ENCODE measurements at regions not wholly inside any gene's neighbourhood (a gene's known extent, or its start where the extent isn't known, plus 50 kb on each side); places are given as distances from the start of the nearest gene placed in this dataset.
"Not testable (repeated sequence)": the region's sequence is repeated elsewhere in the genome, so short reads cannot be mapped to it uniquely, and the experiment has no call there.

DNA sequence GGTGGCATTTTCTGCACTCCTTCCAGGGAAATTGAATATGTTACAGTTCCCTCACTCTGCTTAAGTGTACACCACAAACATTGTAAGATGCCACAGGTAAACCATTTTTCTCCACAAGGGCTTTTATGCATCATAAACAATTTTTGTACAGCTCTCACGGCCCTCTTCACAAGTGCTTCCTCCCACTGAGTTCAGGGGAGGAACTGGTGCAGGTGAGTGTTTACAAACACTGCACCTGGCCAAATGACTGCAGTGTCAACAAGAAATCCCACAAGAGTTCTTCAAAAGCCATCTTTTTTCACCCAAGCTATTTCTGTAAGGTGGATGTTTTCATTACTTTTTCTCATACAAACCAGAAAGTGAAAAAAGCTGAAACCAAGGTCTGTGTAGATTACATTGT, 973.2 kb downstream of the AACS start:
- no peak for DNase-seq

DNA sequence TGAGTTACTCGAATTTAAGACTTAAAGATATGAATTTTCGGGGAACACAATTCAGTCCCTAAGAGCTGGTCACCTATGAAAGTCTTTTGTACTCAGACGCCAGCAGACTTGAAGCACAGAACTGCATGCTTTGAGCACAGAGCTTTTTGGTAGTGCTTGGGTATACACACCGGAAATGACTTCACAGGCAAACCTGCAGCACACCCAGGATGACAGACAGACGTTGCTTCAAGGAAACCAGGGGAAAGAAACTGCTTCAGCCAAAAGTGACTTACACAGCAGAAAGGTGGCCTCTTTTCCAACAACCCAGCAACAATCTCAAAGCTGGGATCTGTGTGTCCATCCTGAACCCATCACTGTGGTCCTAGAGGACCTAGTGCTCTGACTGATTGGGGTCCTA, 975.1 kb downstream of the AACS start:
- no peak for DNase-seq

- no peak for DNase-seq
Measured at GRCh38 chr12:126042286-126042685, 977.1 kb downstream of the AACS start.

DNA sequence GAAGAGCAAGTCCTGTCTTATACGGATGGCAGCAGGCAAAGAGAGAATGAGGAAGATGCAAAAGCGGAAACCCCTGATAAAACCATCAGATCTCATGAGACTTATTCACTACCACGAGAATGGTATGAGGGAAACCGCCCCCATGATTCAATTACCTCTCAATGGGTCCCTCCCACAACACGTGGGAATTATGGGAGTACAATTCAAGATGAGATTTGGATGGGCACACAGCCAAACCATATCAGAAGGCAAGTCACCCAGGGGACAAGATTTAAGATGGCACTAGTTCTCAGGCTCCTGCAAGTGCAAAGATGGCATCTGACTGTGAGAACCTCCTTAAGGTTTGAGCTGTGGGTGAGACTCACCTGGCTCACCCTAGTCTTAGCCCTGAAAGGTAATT, 984.3 kb downstream of the AACS start:
- not testable (repeated sequence) for DNase-seq

DNA sequence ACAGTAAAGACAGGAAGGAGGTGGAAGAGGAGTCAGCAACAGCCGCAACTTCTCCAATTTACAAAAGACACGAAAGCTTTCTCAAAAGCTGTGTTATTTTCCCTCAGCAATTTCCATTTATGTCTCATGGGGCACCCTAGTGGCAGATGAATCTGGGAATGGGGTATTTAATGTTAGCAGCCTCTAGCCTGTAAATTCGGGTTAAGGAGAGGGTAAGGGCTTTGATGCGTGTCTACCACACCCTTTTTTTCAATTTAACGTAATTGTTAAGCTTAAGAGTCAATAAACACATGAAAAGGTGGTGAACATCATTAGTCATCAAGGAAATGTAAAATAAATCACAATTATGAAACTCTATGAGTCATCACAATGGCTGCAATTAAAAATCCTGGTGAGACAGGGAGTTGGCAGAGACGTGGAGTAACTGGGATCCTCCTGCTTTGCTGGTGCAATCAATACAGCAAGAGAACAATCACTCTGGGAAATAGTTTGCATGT, 986.4 kb downstream of the AACS start:
- DNase-seq = no peak

- no peak for DNase-seq
Measured at GRCh38 chr12:126055521-126055920, 990.3 kb downstream of the AACS start.

DNA sequence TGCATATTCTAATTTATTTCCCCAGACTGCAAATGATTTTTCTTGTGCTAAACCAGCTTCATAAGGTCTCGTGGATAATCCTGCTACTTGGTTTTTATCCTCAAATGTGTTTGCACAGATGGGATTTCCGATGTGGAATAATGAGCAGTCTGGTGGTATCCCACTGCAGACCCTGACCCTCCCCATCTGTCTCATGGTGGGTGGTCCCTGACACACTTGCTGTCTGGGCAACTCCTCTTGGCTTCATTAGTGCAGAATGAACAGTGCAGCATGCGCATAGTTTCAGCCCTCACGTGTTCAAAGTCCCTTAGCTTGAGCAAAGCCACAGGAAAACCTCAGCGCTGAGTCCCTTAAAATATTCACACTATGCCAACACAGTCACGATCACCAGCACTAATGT, 996.5 kb downstream of the AACS start:
- DNase-seq = no peak

DNA sequence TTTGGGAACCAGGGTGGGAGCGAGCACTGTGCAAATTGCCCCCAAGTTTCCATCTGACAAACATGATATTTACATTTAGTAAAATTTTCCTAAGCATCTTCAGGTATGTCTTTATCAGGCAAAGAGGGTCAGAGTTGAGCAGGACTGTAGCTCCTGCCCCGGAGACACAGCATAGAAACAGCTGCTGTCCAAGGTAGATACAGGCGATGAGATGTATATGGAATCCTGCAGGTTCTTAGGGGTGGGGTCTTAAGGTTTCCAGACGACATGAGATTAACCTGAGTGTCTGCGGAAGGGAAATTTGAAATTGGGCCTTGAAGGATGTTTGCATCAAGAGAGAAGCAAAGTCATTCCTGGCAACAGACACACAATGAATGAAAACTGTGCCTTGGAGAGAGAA, 998.8 kb downstream of the AACS start:
- no peak for DNase-seq

DNA sequence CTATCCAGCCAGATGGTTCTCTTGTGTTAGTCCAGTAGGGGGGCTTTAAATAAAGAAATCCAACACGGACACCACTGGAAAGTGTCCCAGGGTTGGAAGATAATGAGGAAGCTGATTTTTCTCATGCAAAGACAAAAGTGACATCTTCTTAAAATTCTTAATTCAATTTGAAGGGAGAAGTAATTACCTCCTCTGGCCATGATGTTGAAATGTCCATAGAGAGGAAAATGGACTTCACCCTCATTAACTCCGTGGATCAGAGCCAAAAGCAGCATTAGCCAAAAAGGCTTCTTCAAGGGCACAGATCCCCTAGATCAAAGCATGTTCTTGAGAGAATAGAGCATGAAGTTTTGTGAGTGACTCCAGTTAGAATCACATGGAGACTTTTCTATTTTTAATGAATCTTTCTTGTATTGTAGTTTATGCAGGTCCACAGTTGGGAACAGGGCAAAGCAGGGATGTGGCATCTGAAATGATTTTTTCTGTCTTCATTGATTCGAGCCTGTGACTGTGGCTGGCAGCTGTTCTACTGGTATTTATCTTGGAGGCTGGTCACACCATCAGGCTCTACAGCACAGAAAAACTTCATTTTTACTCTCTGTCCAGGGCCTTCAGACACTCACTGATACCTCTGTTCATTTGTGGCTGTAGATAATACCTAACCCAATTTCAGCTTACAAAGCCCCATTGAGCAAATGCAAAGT, 1002.5 kb downstream of the AACS start:
- DNase-seq = no peak

- DNase-seq = peak; percentile 4
Measured at GRCh38 chr12:126069549-126070165, 1004.4 kb downstream of the AACS start.

- DNase-seq = no peak
Measured at GRCh38 chr12:126076515-126076914, 1011.3 kb downstream of the AACS start.

DNA sequence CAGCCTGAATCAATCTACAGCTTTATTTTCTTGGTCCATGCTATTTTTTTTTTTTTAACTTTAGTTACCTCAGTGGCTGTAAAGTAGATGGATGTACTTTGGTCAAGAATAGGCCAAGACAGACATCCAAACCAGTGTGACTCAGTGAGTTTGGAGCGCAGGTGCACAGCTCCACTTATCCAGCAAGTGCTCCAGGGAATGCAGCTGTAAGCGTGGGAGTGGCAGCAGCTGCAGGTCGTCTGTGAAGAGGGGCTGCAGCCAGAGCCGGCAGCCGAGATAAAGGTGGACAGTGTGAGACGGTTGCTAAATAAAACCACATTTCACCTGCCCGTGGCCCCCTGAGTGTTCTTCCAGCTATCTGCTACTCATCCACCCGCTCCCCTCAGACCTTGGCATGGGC, 1018.7 kb downstream of the AACS start:
- no peak for DNase-seq

GRCh38 chr12:126084480-126084879, 1019.2 kb downstream of the AACS start:
- no peak for DNase-seq

- no peak for DNase-seq
Measured at GRCh38 chr12:126086242-126086641, 1021.0 kb downstream of the AACS start.

GRCh38 chr12:126087692-126088091, 1022.5 kb downstream of the AACS start:
- no peak for DNase-seq

DNA sequence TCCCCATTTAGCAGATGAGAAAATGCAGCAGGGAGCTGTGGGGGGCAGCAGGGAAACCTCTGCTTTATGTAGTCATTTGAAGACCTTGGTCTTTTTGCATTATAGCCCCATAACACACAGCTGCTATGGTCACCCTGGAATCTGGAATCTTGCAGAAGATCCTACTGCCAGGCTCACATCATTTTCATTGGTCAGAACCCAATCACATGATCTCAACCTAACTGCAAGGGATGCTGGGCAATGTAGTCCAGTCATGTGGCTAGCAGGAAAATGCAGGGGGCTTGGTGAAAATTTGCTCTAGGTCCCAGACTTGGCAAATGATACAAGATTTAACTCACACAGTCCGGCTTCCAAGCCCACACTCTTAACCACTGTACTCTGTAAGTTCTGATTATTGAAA, 1028.7 kb downstream of the AACS start:
- DNase-seq = no peak

GRCh38 chr12:126095748-126096510, 1030.7 kb downstream of the AACS start:
- DNase-seq = no peak

DNA sequence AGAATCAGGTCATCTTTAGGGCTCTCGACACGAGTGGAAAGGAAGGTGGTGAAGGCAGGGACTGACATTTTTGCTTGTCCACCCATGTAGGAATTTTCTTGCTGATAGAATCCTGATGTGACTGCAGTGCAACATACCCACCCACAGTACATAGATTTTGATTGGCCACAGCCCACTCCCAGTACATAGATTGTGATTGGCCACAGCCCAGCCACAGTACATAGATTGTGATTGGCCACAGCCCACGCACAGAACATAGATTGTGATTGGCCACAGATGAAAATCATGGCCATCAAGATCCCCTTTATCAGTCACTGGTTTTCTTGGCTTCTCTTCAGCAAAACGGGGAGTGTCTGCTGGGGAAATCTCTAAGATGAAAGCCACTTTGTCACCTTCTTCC, 1041.5 kb downstream of the AACS start:
- DNase-seq = no peak

- DNase-seq = no peak
Measured at GRCh38 chr12:126107659-126108058, 1042.4 kb downstream of the AACS start.

DNA sequence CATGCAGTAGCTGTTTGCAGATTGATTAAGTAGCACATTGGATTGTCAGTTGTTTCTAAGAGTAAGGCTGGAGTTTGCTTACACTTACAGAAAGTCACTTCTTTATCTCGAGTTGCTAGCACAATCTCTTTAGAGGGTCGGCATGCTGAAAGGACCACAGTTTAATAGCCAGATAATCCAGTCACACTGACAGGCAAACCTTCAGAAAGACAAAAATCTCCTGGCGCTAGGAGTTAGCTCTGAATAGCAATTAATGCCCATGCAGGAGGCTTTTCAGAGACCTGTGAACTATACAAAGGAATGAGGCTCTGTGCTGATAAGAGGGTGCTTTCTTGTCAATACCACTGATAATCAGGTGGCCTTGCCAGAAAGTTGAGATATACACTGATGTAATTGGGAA, 1043.0 kb downstream of the AACS start:
- DNase-seq = no peak

- DNase-seq = no peak
Measured at GRCh38 chr12:126112141-126112540, 1046.9 kb downstream of the AACS start.

DNA sequence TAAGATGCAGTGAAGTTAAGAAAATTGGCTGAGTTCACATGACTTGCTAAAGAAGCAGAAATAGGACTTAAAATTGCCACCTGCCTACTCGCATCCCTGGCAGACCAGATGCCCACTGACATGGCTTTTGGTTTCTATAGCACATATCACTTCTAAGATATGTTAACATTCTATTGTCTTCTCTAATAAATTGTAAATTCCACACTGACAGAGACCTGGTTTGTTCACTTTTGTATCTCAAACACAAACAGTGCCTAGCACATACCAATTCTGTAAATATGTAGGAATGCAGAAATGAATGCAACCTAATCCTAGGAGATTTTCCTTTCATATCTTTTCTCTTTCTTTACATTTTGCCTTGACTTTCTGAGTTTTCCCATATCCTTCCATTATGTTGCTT, 1047.6 kb downstream of the AACS start:
- DNase-seq = no peak

DNA sequence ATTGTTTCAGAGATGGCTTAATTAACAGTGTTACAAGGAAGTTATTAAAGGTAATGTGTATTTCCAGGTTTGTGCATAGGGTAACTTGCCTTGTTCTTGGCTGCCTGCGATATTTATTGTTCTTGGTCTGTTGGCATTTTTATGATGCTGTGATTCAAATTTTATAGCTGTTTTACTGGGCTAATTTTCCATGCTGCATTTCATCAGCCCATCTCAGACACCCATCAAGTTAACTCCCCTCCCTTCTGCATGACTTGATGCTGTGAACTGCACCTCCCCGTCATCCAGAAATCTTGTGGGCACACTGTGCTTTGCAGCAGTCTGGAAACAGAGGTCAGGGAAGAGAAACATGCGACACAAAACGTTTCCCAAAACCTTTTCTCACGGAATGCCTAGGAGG, 1049.2 kb downstream of the AACS start:
- DNase-seq = no peak

DNA sequence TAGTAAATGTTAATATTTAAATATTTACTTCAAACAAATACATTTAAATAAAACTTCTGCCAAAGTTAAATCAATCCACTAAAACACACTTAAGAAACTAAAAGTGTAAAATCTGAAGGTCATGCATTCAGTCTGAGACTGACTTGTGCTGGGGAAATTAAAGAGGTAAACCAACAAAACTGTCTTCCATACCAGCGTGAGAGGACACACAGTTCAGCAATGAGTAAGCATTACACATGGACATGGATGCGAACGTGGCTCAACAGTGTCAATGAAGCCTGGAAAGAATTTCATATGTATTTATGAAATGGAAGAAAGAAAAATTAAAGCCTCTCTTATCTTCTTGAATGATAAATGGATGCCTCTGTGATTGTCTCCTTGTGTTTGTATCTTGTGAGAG, 1052.3 kb downstream of the AACS start:
- no peak for DNase-seq
